HG03066 (cell line): ENCODE measurements at regions not wholly inside any gene's neighbourhood (a gene's known extent, or its start where the extent isn't known, plus 50 kb on each side); places are given as distances from the start of the nearest gene placed in this dataset.

Source experiments
- ATAC-seq: cut with Tn5 transposase; IDR thresholded peaks from one replicate; pipeline ENCODE4 v1.9.1; 2021; ENCODE audit warnings: low read depth; ENCODE audit not compliant: unreplicated experiment

GRCh38 chr3:110181226-110181625 is 843.9 kb upstream of the DPPA4 start:
- no peak for ATAC-seq

- ATAC-seq = no peak
Measured at GRCh38 chr3:110184536-110184935, 847.2 kb upstream of the DPPA4 start.

- no peak for ATAC-seq
Measured at GRCh38 chr3:110193074-110193473, 855.7 kb upstream of the DPPA4 start.

- ATAC-seq = no peak
Measured at GRCh38 chr3:110198717-110199587, 861.6 kb upstream of the DPPA4 start.

GRCh38 chr3:110199588-110199943 is 862.2 kb upstream of the DPPA4 start:
- ATAC-seq = no peak

- no peak for ATAC-seq
Measured at GRCh38 chr3:110210086-110210660, 861.4 kb upstream of the NECTIN3 start.

GRCh38 chr3:110226645-110227044 is 845.0 kb upstream of the NECTIN3 start:
- no peak for ATAC-seq

- no peak for ATAC-seq
Measured at GRCh38 chr3:110227991-110228390, 843.6 kb upstream of the NECTIN3 start.

GRCh38 chr3:110234831-110235230 is 836.8 kb upstream of the NECTIN3 start:
- no peak for ATAC-seq

- ATAC-seq = no peak
Measured at GRCh38 chr3:110236976-110237610, 834.5 kb upstream of the NECTIN3 start.

- no peak for ATAC-seq
Measured at GRCh38 chr3:110243081-110243480, 828.5 kb upstream of the NECTIN3 start.

GRCh38 chr3:110246796-110247376 is 824.7 kb upstream of the NECTIN3 start:
- ATAC-seq = no peak

- ATAC-seq = no peak
Measured at GRCh38 chr3:110248666-110249065, 823.0 kb upstream of the NECTIN3 start.

GRCh38 chr3:110253794-110254193 is 817.8 kb upstream of the NECTIN3 start:
- ATAC-seq = no peak

GRCh38 chr3:110254591-110254990 is 817.0 kb upstream of the NECTIN3 start:
- ATAC-seq = no peak

GRCh38 chr3:110261141-110261540 is 810.5 kb upstream of the NECTIN3 start:
- ATAC-seq = no peak

GRCh38 chr3:110262896-110263295 is 808.7 kb upstream of the NECTIN3 start:
- ATAC-seq = no peak

GRCh38 chr3:110265302-110265701 is 806.3 kb upstream of the NECTIN3 start:
- ATAC-seq = no peak

- ATAC-seq = no peak
Measured at GRCh38 chr3:110267304-110267845, 804.2 kb upstream of the NECTIN3 start.

GRCh38 chr3:110272525-110272924 is 799.1 kb upstream of the NECTIN3 start:
- ATAC-seq = no peak

GRCh38 chr3:110291886-110292501 is 779.6 kb upstream of the NECTIN3 start:
- no peak for ATAC-seq
